ENCODE measurements at regions not wholly inside any gene's neighbourhood (a gene's known extent, or its start where the extent isn't known, plus 50 kb on each side); places are given as distances from the start of the nearest gene placed in this dataset.

DNA sequence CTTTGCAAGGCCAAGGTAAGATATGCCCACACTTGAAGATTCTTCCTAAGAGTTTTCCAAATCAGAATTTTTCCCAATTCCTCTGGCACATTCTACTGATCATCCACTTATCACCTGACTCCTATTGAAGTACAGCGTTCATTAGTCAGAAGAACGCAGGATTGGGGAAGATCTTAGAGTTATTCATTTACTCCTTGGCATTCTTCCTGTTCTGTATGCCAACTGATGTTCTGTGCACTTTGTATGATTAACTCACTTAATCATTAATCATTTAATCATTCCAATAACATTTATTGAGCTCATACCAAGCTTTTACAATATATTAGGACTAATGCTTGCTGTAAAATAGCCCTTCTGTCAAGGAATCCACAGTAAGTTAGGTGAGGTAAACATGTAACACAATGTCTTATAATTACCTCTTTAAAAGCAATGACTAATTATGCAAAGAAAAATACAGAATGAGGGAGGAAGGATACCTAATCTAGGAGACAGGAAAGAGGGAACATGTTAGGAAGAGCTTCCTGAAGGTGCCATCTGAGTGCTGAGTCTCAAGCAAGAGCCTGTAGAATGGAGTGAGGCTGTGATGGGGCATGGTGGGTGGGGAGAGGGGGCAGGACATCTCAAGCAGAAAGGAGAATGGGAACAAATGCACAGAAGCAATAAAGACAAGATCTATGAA, 71.1 kb upstream of the DPT start:
- no peaks in the 10 kb centered on the region for H3K9me3 ChIP-seq
- no peaks in the 10 kb centered on the region for H3K36me3 ChIP-seq (ENCODE audit: insufficient read depth in 1 of 2, low read depth in 1 of 2)
- H3K27me3 ChIP-seq (ENCODE audit: insufficient read depth in 3 of 3, low read length in 2 of 3): no peaks in the 10 kb centered on the region
- 96 to 98% (median 96%) methylated on average over 2 of the region's 2 CpGs for WGBS, 3 donors
- H3K4me1 ChIP-seq: no peaks in the 10 kb centered on the region
- no peak overlapping the region for H3K27ac ChIP-seq
- TF ChIP-seq, protein P1, sequence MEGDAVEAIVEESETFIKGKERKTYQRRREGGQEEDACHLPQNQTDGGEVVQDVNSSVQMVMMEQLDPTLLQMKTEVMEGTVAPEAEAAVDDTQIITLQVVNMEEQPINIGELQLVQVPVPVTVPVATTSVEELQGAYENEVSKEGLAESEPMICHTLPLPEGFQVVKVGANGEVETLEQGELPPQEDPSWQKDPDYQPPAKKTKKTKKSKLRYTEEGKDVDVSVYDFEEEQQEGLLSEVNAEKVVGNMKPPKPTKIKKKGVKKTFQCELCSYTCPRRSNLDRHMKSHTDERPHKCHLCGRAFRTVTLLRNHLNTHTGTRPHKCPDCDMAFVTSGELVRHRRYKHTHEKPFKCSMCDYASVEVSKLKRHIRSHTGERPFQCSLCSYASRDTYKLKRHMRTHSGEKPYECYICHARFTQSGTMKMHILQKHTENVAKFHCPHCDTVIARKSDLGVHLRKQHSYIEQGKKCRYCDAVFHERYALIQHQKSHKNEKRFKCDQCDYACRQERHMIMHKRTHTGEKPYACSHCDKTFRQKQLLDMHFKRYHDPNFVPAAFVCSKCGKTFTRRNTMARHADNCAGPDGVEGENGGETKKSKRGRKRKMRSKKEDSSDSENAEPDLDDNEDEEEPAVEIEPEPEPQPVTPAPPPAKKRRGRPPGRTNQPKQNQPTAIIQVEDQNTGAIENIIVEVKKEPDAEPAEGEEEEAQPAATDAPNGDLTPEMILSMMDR (IDR thresholded peaks at IDR 0.05): no peak
- intact Hi-C loops (cut with DNase I): no loop called here
- H3K4me3 ChIP-seq: no peak overlapping the region
- DNase-seq (no peak), ATAC-seq (no peak)

DNA sequence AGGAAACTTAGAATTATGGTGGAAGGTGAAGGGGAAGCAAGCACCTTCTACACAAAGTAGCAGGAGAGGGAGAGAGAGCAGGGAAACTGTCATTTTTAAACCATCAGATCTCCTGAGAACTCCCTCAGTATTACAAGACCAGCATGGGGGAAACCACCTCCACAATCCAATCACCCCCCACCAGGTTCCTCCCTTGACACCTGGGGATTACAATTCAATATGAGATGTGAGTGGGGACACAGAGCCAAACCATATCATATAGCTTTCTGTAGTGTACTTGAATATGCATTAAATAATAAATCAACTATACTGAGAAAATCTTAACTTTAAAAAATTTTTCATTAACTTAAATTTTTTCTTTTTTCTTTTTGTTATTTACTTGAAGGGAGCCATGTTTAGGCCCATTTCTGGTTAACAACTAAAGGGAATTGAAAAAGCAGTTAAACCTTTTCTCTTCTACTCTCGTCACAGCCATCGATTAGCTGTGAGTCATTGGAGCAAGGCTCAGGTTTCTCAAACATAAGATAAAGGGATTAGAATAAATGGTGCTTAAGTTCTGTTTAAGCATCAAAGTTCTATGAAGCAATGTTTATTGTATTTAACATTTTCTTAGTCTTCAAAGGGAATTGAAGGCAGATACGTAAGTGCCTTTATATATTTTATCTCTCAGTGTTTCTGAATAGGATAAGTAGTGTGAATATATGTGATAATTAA, 72.2 kb upstream of the DPT start:
- DNase-seq (no peak), ATAC-seq (no peak)
- intact Hi-C loops (cut with DNase I): no loop called here
- no peak overlapping the region for H3K27ac ChIP-seq
- no peaks in the 10 kb centered on the region for H3K27me3 ChIP-seq (ENCODE audit: insufficient read depth in 3 of 3, low read length in 2 of 3)
- H3K4me3 ChIP-seq: no peak overlapping the region
- H3K9me3 ChIP-seq: no peaks in the 10 kb centered on the region
- H3K4me1 ChIP-seq: no peaks in the 10 kb centered on the region
- no peaks in the 10 kb centered on the region for H3K36me3 ChIP-seq (ENCODE audit: insufficient read depth in 1 of 2, low read depth in 1 of 2)
- TF ChIP-seq, protein P1 (IDR thresholded peaks at IDR 0.05): no peak
- 69 to 76% (median 70%) methylated on average over 3 of the region's 3 CpGs for WGBS, 3 donors

DNA sequence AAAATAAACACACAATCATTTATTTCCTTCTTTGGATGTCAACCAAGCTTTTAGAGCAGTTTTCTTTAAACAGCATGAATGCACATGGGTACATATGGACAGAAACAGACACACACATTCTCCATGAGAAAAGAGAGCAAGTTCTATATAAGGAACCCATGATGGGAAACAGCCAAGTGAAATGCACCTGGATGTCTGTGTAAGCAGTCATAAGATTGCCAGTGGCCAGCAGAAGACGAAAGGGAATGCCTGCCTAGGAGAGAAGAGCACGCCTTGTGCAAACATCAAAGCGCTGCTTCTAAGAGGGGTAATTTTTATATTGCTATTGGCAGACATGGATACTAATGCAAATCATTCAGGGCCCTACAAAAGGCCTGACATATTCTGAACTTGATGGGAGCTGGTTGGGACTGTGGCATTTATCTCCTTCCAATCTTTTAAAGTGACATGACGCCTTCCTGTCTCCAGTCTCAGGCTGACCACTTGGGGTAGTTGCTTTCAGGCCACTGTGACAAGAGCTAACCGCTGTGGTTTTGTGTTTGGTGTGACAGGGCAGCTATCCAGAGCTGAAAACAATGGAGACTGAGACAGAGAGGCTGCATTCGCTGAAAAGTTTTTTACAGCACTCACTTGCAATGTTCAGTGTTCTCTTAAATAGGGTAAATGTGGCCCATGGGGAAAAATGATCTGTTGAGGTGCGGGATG, 75.0 kb upstream of the DPT start:
- no peaks in the 10 kb centered on the region for H3K4me1 ChIP-seq
- H3K36me3 ChIP-seq (ENCODE audit: insufficient read depth in 1 of 2, low read depth in 1 of 2): no peaks in the 10 kb centered on the region
- H3K4me3 ChIP-seq: no peak overlapping the region
- WGBS, 3 donors: 74 to 86% (median 80%) methylated on average over 7 of the region's 7 CpGs
- no peak overlapping the region for H3K27ac ChIP-seq
- TF ChIP-seq, protein P1 (IDR thresholded peaks at IDR 0.05): no peak
- H3K9me3 ChIP-seq: no peaks in the 10 kb centered on the region
- intact Hi-C loops (cut with DNase I): no loop called here
- ATAC-seq (no peak), DNase-seq (no peak)
- no peaks in the 10 kb centered on the region for H3K27me3 ChIP-seq (ENCODE audit: insufficient read depth in 3 of 3, low read length in 2 of 3)

DNA sequence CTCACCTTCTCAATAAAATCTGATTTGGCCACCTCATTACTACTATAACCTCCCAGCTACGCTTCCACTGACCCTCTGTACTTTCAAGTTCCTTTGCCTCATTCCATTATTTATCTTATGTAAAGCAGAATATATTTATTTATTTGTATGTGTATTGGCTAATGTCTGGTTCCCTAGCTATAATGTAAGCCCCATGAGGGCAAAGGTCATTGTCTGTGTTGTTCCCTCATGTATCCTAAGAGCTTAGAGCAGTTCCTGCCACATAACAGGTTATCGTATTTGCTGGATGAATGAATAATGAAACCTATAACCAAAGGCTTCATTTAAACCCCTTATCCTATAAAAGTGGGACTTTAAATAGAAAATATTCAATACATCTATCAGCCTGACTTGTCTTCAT, 77.9 kb upstream of the DPT start:
- TF ChIP-seq, protein P1 (IDR thresholded peaks at IDR 0.05): no peak
- Histone ChIP-seq H3K27me3 (ENCODE audit: insufficient read depth in 3 of 3, low read length in 2 of 3) (no peaks in the 10 kb centered on the region), H3K9me3 (no peaks in the 10 kb centered on the region), H3K4me1 (no peaks in the 10 kb centered on the region), H3K4me3 (no peak overlapping the region), H3K36me3 (ENCODE audit: insufficient read depth in 1 of 2, low read depth in 1 of 2) (no peaks in the 10 kb centered on the region), H3K27ac (no peak overlapping the region)
- 94 to 97% (median 95%) methylated on average over 2 of the region's 2 CpGs for WGBS, 3 donors
- DNase-seq (no peak), ATAC-seq (no peak)
- intact Hi-C loops (cut with DNase I): no loop called here
